ENCODE measurements at regions not wholly inside any gene's neighbourhood (a gene's known extent, or its start where the extent isn't known, plus 50 kb on each side); places are given as distances from the start of the nearest gene placed in this dataset.

- no peak overlapping the region for H3K4me3 ChIP-seq (ENCODE audit: low read length)
- no peak overlapping the region for H3K27ac ChIP-seq (ENCODE audit: low read length)
- DNase-seq (peak; percentile 33), ATAC-seq (no peak)
- no peaks in the 10 kb centered on the region for H3K9me3 ChIP-seq (ENCODE audit: low read length)
- intact Hi-C loops (cut with micrococcal nuclease) = no loop called here
- H4K20me1 ChIP-seq (ENCODE audit: low read length) = no peaks in the 10 kb centered on the region
- H3F3A ChIP-seq (ENCODE audit: low read length, unreplicated experiment) = no peaks in the 10 kb centered on the region
- H2AFZ ChIP-seq (ENCODE audit: low read length) = no peak overlapping the region
- no peaks in the 10 kb centered on the region for H3K36me3 ChIP-seq (ENCODE audit: low read depth, low read length)
- H3K4me1 ChIP-seq (ENCODE audit: insufficient read depth, low read length) = no peaks in the 10 kb centered on the region
- H3K9me2 ChIP-seq (replicated peaks; ENCODE audit: low read length) = no peaks in the 10 kb centered on the region
- no peak overlapping the region for H3K9ac ChIP-seq (ENCODE audit: low read length)
- no peak for TF ChIP-seq EZH2phosphoT487 (IDR thresholded peaks at IDR 0.05; ENCODE audit: borderline replicate concordance, low read length)
- TF ChIP-seq CTCF (conservative IDR thresholded peaks at IDR 0.05; ENCODE audit: low read depth, low read length) = no peak
- no peak for TF ChIP-seq EZH2 (IDR thresholded peaks at IDR 0.05; ENCODE audit: low read length, unreplicated experiment)
- no peaks in the 10 kb centered on the region for H3K79me2 ChIP-seq (ENCODE audit: low read length)
- BruUV-seq (replicated peaks) = no TSS peak
- H3K4me2 ChIP-seq (ENCODE audit: low read length) = no peak overlapping the region
- H3K27me3 ChIP-seq (ENCODE audit: low read length) = no peaks in the 10 kb centered on the region
- POLR2A ChIA-PET (ENCODE audit: unreplicated experiment) = no interaction called here
- CTCF ChIA-PET = no interaction called here
These were observed 437.5 kb downstream of the MMUT start for GRCh38 chr6:49025273-49026240.

- H3K27ac ChIP-seq (ENCODE audit: low read length) = no peak overlapping the region
- TF ChIP-seq CTCF (conservative IDR thresholded peaks at IDR 0.05; ENCODE audit: low read depth, low read length) = no peak
- TF ChIP-seq EZH2 (IDR thresholded peaks at IDR 0.05; ENCODE audit: low read length, unreplicated experiment) = no peak
- TF ChIP-seq EZH2phosphoT487 (IDR thresholded peaks at IDR 0.05; ENCODE audit: borderline replicate concordance, low read length) = no peak
- H4K20me1 ChIP-seq (ENCODE audit: low read length) = no peaks in the 10 kb centered on the region
- CTCF ChIA-PET = no interaction called here
- no peak overlapping the region for H3K4me3 ChIP-seq (ENCODE audit: low read length)
- H3K9ac ChIP-seq (ENCODE audit: low read length) = no peak overlapping the region
- no peaks in the 10 kb centered on the region for H3K27me3 ChIP-seq (ENCODE audit: low read length)
- H3K9me3 ChIP-seq (ENCODE audit: low read length) = no peaks in the 10 kb centered on the region
- no peak overlapping the region for H2AFZ ChIP-seq (ENCODE audit: low read length)
- no TSS peak for BruUV-seq (replicated peaks)
- H3K4me2 ChIP-seq (ENCODE audit: low read length) = no peak overlapping the region
- no peaks in the 10 kb centered on the region for H3K9me2 ChIP-seq (replicated peaks; ENCODE audit: low read length)
- no peaks in the 10 kb centered on the region for H3K36me3 ChIP-seq (ENCODE audit: low read depth, low read length)
- ATAC-seq = no peak
- no peaks in the 10 kb centered on the region for H3F3A ChIP-seq (ENCODE audit: low read length, unreplicated experiment)
- intact Hi-C loops (cut with micrococcal nuclease) = no loop called here
- DNase-seq = no peak
- no peaks in the 10 kb centered on the region for H3K79me2 ChIP-seq (ENCODE audit: low read length)
- H3K4me1 ChIP-seq (ENCODE audit: insufficient read depth, low read length) = peaks cover 12% of the 10 kb centered on the region
- POLR2A ChIA-PET (ENCODE audit: unreplicated experiment) = no interaction called here
These were observed 458.3 kb downstream of the MMUT start for GRCh38 chr6:49004801-49005200.

GRCh38 chr6:49003348-49003747 is 459.7 kb downstream of the MMUT start:
- intact Hi-C loops (cut with micrococcal nuclease) = no loop called here

More at GRCh38 chr6:49003348-49003747, 459.7 kb downstream of the MMUT start:
- Histone ChIP-seq H3K4me2 (ENCODE audit: low read length) (no peak overlapping the region), H3K79me2 (ENCODE audit: low read length) (no peaks in the 10 kb centered on the region), H4K20me1 (ENCODE audit: low read length) (no peaks in the 10 kb centered on the region), H3K9ac (ENCODE audit: low read length) (no peak overlapping the region), H3K36me3 (ENCODE audit: low read depth, low read length) (no peaks in the 10 kb centered on the region), H2AFZ (ENCODE audit: low read length) (no peak overlapping the region), H3K27me3 (ENCODE audit: low read length) (no peaks in the 10 kb centered on the region), H3K4me3 (ENCODE audit: low read length) (no peak overlapping the region), H3K27ac (ENCODE audit: low read length) (no peak overlapping the region), H3F3A (ENCODE audit: low read length, unreplicated experiment) (no peaks in the 10 kb centered on the region), H3K9me2 (replicated peaks; ENCODE audit: low read length) (no peaks in the 10 kb centered on the region), H3K9me3 (ENCODE audit: low read length) (no peaks in the 10 kb centered on the region), H3K4me1 (ENCODE audit: insufficient read depth, low read length) (peaks cover 12% of the 10 kb centered on the region)
- DNase-seq (no peak), ATAC-seq (no peak)
- ChIA-PET POLR2A (ENCODE audit: unreplicated experiment) (no interaction called here), CTCF (no interaction called here)
- no TSS peak for BruUV-seq (replicated peaks)
- TF ChIP-seq EZH2 (IDR thresholded peaks at IDR 0.05; ENCODE audit: low read length, unreplicated experiment) (no peak), CTCF (conservative IDR thresholded peaks at IDR 0.05; ENCODE audit: low read depth, low read length) (no peak)

Measured in PC-3 (cell line).